HEK293T (cell line): ENCODE measurements at regions not wholly inside any gene's neighbourhood (a gene's known extent, or its start where the extent isn't known, plus 50 kb on each side); places are given as distances from the start of the nearest gene placed in this dataset.
"Not testable (repeated sequence)": the region's sequence is repeated elsewhere in the genome, so short reads cannot be mapped to it uniquely, and the experiment has no call there.

Experiments
- CTCF ChIA-PET: fragments of 350-600 bp; formaldehyde crosslinking; extraction: SDS; loops from one replicate; lab custom pipeline; 2021; ENCODE audit warnings: antibody characterized with exemption, inconsistent platforms; lab: Yijun Ruan, JAX
- POLR2A ChIA-PET: fragments of 350-600 bp; formaldehyde crosslinking; extraction: SDS; loops from one replicate; lab custom pipeline; 2020; ENCODE audit warnings: antibody characterized with exemption, inconsistent platforms; lab: Yijun Ruan, JAX
- DNase-seq: peaks from one replicate; pipeline ENCODE4 v3.0.0; 2012; ENCODE audit warnings: mixed read lengths; ENCODE audit errors: extremely low spot score
- ARNT ChIP-seq: fragments of 450-650 bp; IDR thresholded peaks from 2 replicates; pipeline ENCODE4 v1.6.1; 2017; ENCODE audit warnings: mild to moderate bottlenecking
- BHLHE40 ChIP-seq: fragments of 450-650 bp; IDR thresholded peaks from 2 replicates; pipeline ENCODE4 v1.6.1; 2016; ENCODE audit warnings: mild to moderate bottlenecking, moderate library complexity, borderline replicate concordance
- CTBP1 ChIP-seq: fragments of 450-650 bp; IDR thresholded peaks from 2 replicates; pipeline ENCODE4 v1.6.1; 2016; ENCODE audit warnings: borderline replicate concordance
- ELF4 ChIP-seq: fragments of 450-650 bp; IDR thresholded peaks from 2 replicates; pipeline ENCODE4 v1.6.1; 2017; ENCODE audit warnings: antibody characterized with exemption
- FOXA1 ChIP-seq: fragments of 450-650 bp; IDR thresholded peaks from 2 replicates; pipeline ENCODE4 v1.6.1; 2016; ENCODE audit warnings: mild to moderate bottlenecking
- FOXK2 ChIP-seq: fragments of 450-650 bp; IDR thresholded peaks from 2 replicates; pipeline ENCODE4 v1.6.1; 2016; ENCODE audit warnings: mild to moderate bottlenecking
- FOXM1 ChIP-seq: fragments of 450-650 bp; IDR thresholded peaks from 2 replicates; pipeline ENCODE4 v1.6.1; 2017; ENCODE audit warnings: mild to moderate bottlenecking, borderline replicate concordance
- HDGF ChIP-seq: fragments of 450-650 bp; IDR thresholded peaks from 2 replicates; pipeline ENCODE4 v1.6.1; 2017; ENCODE audit warnings: antibody characterized with exemption, borderline replicate concordance
- L3MBTL2 ChIP-seq: fragments of 450-650 bp; conservative IDR thresholded peaks from 2 replicates; pipeline ENCODE4 v1.6.1; 2016; ENCODE audit warnings: mild to moderate bottlenecking
- LEF1 ChIP-seq: fragments of 450-650 bp; IDR thresholded peaks from 2 replicates; pipeline ENCODE4 v1.6.1; 2017; ENCODE audit warnings: mild to moderate bottlenecking, borderline replicate concordance
- NFRKB ChIP-seq: fragments of 450-650 bp; IDR thresholded peaks from 2 replicates; pipeline ENCODE4 v1.6.1; 2016; ENCODE audit warnings: mild to moderate bottlenecking, moderate library complexity
- PKNOX1 ChIP-seq: fragments of 450-650 bp; IDR thresholded peaks from 2 replicates; pipeline ENCODE4 v1.6.1; 2016
- SP1 ChIP-seq: fragments of 450-650 bp; IDR thresholded peaks from 2 replicates; pipeline ENCODE4 v1.6.1; 2017
- SUZ12 ChIP-seq: fragments of 450-650 bp; IDR thresholded peaks from 2 replicates; pipeline ENCODE4 v1.6.1; 2016; ENCODE audit warnings: mild to moderate bottlenecking
- TARDBP ChIP-seq: fragments of 450-650 bp; IDR thresholded peaks from 2 replicates; pipeline ENCODE4 v1.6.1; 2016
- ZNF384 ChIP-seq: fragments of 450-650 bp; IDR thresholded peaks from 2 replicates; pipeline ENCODE4 v1.6.1; 2016

- no peak for TF ChIP-seq SUZ12
- no peak for TF ChIP-seq HDGF
- TF ChIP-seq FOXM1: no peak
- no peak for TF ChIP-seq BHLHE40
- no peak for DNase-seq
- POLR2A ChIA-PET: no interaction called here
- CTCF ChIA-PET: no interaction called here
Observed at GRCh38 chr12:30564394-30564793, 131.3 kb downstream of the IPO8 start.

GRCh38 chr12:30548203-30548602 lies 147.5 kb downstream of the IPO8 start:
- POLR2A ChIA-PET: no interaction called here
- CTCF ChIA-PET: interaction anchor here (0.7 kb wide), 1 partner anchor 149 kb away, joined by 3 read pairs; no protein-coding TSS in a partner anchor
- DNase-seq: no peak
- TF ChIP-seq FOXK2 (no peak), CTBP1 (no peak), ARNT (no peak), HDGF (no peak), L3MBTL2 (no peak), SP1 (no peak), FOXA1 (no peak), LEF1 (no peak), TARDBP (no peak), ZNF384 (no peak), SUZ12 (no peak), FOXM1 (no peak), BHLHE40 (no peak), ELF4 (no peak), PKNOX1 (no peak), NFRKB (no peak)

GRCh38 chr12:30546121-30546520 lies 149.5 kb downstream of the IPO8 start:
- POLR2A ChIA-PET: no interaction called here
- CTCF ChIA-PET: no interaction called here
- TF ChIP-seq SP1 (no peak), BHLHE40 (no peak), ZNF384 (no peak), L3MBTL2 (no peak), LEF1 (no peak), HDGF (no peak), TARDBP (no peak), PKNOX1 (no peak), FOXK2 (no peak), ARNT (no peak), FOXA1 (no peak), SUZ12 (no peak), CTBP1 (no peak), ELF4 (no peak), FOXM1 (no peak), NFRKB (no peak)
- DNase-seq: no peak

- DNase-seq, CTCF ChIA-PET, POLR2A ChIA-PET: not testable (repeated sequence)
Observed at GRCh38 chr12:30544704-30545103, 151.0 kb downstream of the IPO8 start.

GRCh38 chr12:30537228-30537627 lies 158.4 kb downstream of the IPO8 start:
- POLR2A ChIA-PET: no interaction called here
- TF ChIP-seq TARDBP: no peak
- TF ChIP-seq HDGF: no peak
- TF ChIP-seq SP1: no peak
- TF ChIP-seq ELF4: no peak
- no peak for TF ChIP-seq ARNT
- no peak for TF ChIP-seq FOXM1
- DNase-seq: no peak
- CTCF ChIA-PET: no interaction called here

GRCh38 chr12:30533558-30534265 lies 162.0 kb downstream of the IPO8 start:
- ChIA-PET POLR2A (no interaction called here), CTCF (no interaction called here)
- DNase-seq: no peak
- TF ChIP-seq CTBP1: no peak
- TF ChIP-seq BHLHE40: no peak
- TF ChIP-seq ARNT: no peak
- TF ChIP-seq LEF1: no peak
- no peak for TF ChIP-seq SUZ12
- no peak for TF ChIP-seq ZNF384
- TF ChIP-seq FOXM1: no peak
- no peak for TF ChIP-seq L3MBTL2
- TF ChIP-seq FOXK2: no peak
- no peak for TF ChIP-seq HDGF
- no peak for TF ChIP-seq SP1
- TF ChIP-seq FOXA1: no peak

GRCh38 chr12:30531731-30532678 lies 163.7 kb downstream of the IPO8 start:
- CTCF ChIA-PET: no interaction called here
- DNase-seq: no peak
- POLR2A ChIA-PET: no interaction called here
- TF ChIP-seq ARNT (no peak), TARDBP (no peak), L3MBTL2 (no peak), CTBP1 (no peak), HDGF (no peak), SUZ12 (no peak), SP1 (no peak), NFRKB (no peak), PKNOX1 (no peak), BHLHE40 (no peak), FOXK2 (no peak), LEF1 (no peak), ELF4 (no peak), ZNF384 (no peak), FOXM1 (no peak), FOXA1 (no peak)
